Natural killer cell (primary cell): ENCODE measurements at regions not wholly inside any gene's neighbourhood (a gene's known extent, or its start where the extent isn't known, plus 50 kb on each side); places are given as distances from the start of the nearest gene placed in this dataset.

ENCODE experiments used
- ATAC-seq, 3 donors: fragments of 150-1000 bp in 2 of 3; fragments of 200-7000 bp in 1 of 3; cut with Tn5 transposase; 1 replicate in 1 of 3; 2 replicates in 2 of 3; pipeline ENCODE4 v1.10.0; 2021; ENCODE audit warnings: mild to moderate bottlenecking in 2 of 3, moderate library complexity in 2 of 3
- DNase-seq, 2 donors: peaks; one replicate each; pipeline versions ENCODE4 v3.0.0 to v3.0.0-alpha.2; 2013 to 2021; ENCODE audit warnings: mixed read lengths in 1 of 2
- H3K27ac ChIP-seq: one replicate; pipeline ENCODE4 v1.5.1; 2013; ENCODE audit warnings: mild to moderate bottlenecking, low read length
- H3K27me3 ChIP-seq: one replicate; pipeline ENCODE4 v1.6.1; 2013; ENCODE audit warnings: low read length; ENCODE audit not compliant: control insufficient read depth, insufficient read depth
- H3K36me3 ChIP-seq: one replicate; pipeline ENCODE4 v1.6.1; 2013; ENCODE audit warnings: low read length; ENCODE audit not compliant: control insufficient read depth, insufficient read depth
- H3K4me1 ChIP-seq: one replicate; pipeline ENCODE4 v1.6.1; 2013; ENCODE audit warnings: low read length; ENCODE audit not compliant: control insufficient read depth, insufficient read depth
- H3K4me3 ChIP-seq: one replicate; pipeline ENCODE4 v1.5.1; 2013; ENCODE audit warnings: low read length
- H3K9me3 ChIP-seq: one replicate; pipeline ENCODE4 v1.6.1; 2013; ENCODE audit warnings: low read length; ENCODE audit not compliant: control insufficient read depth, insufficient read depth
- H3K27ac Mint-ChIP-seq, 2 donors: one replicate each; pipeline ENCODE4 v1.8.0; 2022; ENCODE audit warnings: mild to moderate bottlenecking in 2 of 2, mixed read lengths in 2 of 2, moderate library complexity in 1 of 2
- H3K27me3 Mint-ChIP-seq, 2 donors: one replicate each; pipeline ENCODE4 v1.8.0; 2022; ENCODE audit warnings: low read depth in 2 of 2, mixed read lengths in 2 of 2
- H3K36me3 Mint-ChIP-seq: one replicate; pipeline ENCODE4 v1.8.0; 2022; ENCODE audit warnings: mixed read lengths
- H3K4me1 Mint-ChIP-seq, 2 donors: one replicate each; pipeline ENCODE4 v1.8.0; 2022; ENCODE audit warnings: mixed read lengths in 2 of 2
- H3K4me3 Mint-ChIP-seq: one replicate; pipeline ENCODE4 v1.8.0; 2022; ENCODE audit warnings: mild to moderate bottlenecking, moderate library complexity, mixed read lengths
- H3K9me3 Mint-ChIP-seq, 2 donors: one replicate each; pipeline ENCODE4 v1.8.0; 2022; ENCODE audit warnings: mixed read lengths in 2 of 2
- WGBS: methylation state at CpG from one replicate; pipeline ENCODE4 v1.1.7; 2013; ENCODE audit warnings: missing lambda C conversion rate; ENCODE audit not compliant: insufficient coverage; 5-methylcytosine and 5-hydroxymethylcytosine counted together
- intact Hi-C: fragments of 100-400 bp; cut with micrococcal nuclease; formaldehyde crosslinking; loops from one replicate; pipeline ENCODE4 v1.14.2; 2022
- TF ChIP-seq, protein P1 (sequence below): fragments of 200-600 bp; IDR thresholded peaks from one replicate; pipeline ENCODE4 v1.8.0; 2022; ENCODE audit warnings: antibody characterized with exemption

DNA sequence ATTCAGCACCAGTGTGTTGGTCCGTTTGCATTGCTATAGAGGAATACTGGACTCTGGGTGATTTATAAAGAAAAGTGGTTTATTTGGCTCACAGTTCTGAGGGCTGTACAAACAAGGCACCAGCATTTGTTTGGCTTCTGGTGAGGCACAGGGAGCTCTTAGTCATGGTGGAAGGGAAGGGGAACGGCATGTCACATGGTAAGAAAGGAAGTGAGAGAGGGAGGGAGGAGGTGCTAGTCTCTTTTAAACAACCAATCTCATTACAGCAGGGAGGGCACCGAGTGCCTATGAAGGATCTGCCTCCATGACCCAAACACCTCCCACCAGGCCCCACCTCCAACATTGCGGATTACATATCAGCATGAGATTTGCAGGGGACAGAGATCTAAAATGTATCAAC, 143.9 kb upstream of the DLX2 start:
- ATAC-seq, result no peak
- Mint-ChIP-seq H3K36me3 (no peaks in the 10 kb centered on the region), H3K4me1 (no peaks in the 10 kb centered on the region), H3K27ac (no peak overlapping the region), H3K9me3 (no peaks in the 10 kb centered on the region), H3K27me3 (peaks cover 5 to 7% of the 10 kb centered on the region in 2 donors), H3K4me3 (no peak overlapping the region)
- no peaks in the 10 kb centered on the region for H3K27me3 ChIP-seq
- intact Hi-C loops, result no loop called here
- DNase-seq, result no peak
- no peak overlapping the region for H3K27ac ChIP-seq
- H3K36me3 ChIP-seq, result no peaks in the 10 kb centered on the region
- no peaks in the 10 kb centered on the region for H3K4me1 ChIP-seq
- WGBS, result 72% methylated on average over 4 of the region's 4 CpGs
- TF ChIP-seq, protein P1, sequence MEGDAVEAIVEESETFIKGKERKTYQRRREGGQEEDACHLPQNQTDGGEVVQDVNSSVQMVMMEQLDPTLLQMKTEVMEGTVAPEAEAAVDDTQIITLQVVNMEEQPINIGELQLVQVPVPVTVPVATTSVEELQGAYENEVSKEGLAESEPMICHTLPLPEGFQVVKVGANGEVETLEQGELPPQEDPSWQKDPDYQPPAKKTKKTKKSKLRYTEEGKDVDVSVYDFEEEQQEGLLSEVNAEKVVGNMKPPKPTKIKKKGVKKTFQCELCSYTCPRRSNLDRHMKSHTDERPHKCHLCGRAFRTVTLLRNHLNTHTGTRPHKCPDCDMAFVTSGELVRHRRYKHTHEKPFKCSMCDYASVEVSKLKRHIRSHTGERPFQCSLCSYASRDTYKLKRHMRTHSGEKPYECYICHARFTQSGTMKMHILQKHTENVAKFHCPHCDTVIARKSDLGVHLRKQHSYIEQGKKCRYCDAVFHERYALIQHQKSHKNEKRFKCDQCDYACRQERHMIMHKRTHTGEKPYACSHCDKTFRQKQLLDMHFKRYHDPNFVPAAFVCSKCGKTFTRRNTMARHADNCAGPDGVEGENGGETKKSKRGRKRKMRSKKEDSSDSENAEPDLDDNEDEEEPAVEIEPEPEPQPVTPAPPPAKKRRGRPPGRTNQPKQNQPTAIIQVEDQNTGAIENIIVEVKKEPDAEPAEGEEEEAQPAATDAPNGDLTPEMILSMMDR, result no peak
- H3K4me3 ChIP-seq, result no peak overlapping the region
- no peaks in the 10 kb centered on the region for H3K9me3 ChIP-seq

DNA sequence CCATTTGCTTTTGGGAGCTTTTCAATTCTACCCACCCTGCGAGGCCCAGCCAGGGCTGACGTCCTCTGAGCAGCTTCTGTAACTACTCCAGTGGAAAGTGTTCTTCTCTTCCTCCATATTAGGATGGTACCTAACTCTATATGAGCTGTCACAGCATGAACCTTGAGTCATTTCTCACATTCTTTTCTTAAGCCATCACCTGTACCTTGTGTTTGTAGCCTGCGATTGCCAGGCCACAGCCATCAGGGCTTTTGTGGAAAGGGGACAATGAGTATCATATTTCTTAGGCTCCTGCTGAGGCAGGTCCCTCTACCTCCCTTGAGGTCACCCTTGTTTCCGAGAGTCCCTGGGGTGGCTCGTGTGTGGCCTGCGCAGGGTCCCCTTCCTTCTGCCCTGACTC, 144.5 kb upstream of the DLX2 start:
- intact Hi-C loops, result no loop called here
- H3K36me3 Mint-ChIP-seq, result no peaks in the 10 kb centered on the region
- WGBS, result 98% methylated on average over 6 of the region's 6 CpGs
- H3K27ac ChIP-seq, result no peak overlapping the region
- no peak for DNase-seq
- TF ChIP-seq, protein P1, result no peak
- no peak overlapping the region for H3K27ac Mint-ChIP-seq
- no peaks in the 10 kb centered on the region for H3K4me1 Mint-ChIP-seq
- no peaks in the 10 kb centered on the region for H3K9me3 Mint-ChIP-seq
- no peaks in the 10 kb centered on the region for H3K4me1 ChIP-seq
- peaks cover 5 to 7% of the 10 kb centered on the region in 2 donors for H3K27me3 Mint-ChIP-seq
- H3K4me3 ChIP-seq, result no peak overlapping the region
- no peaks in the 10 kb centered on the region for H3K36me3 ChIP-seq
- no peak for ATAC-seq
- H3K4me3 Mint-ChIP-seq, result no peak overlapping the region
- no peaks in the 10 kb centered on the region for H3K27me3 ChIP-seq
- H3K9me3 ChIP-seq, result no peaks in the 10 kb centered on the region

DNA sequence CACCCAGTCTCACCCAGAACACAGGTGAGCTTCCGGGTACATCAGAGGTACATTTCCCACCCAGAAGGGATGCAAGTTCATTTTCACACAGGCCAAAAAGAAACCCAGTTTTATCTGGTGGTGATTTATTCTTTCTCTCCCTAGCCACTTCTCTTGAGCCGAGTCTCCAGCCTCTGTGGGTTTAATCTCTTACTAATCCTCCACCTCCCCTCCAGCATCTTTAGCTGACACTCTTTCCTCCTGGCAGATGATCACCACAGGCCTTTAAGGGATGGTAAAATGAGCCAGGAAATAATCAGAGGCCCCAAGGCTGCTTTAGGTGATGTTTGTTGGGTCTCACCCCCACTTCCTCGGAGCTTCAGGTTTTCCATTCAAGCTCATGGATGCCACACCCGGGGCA, 145.7 kb upstream of the DLX2 start:
- Histone ChIP-seq H3K9me3 (no peaks in the 10 kb centered on the region), H3K4me3 (no peak overlapping the region), H3K27me3 (no peaks in the 10 kb centered on the region), H3K4me1 (peaks cover 3% of the 10 kb centered on the region), H3K36me3 (no peaks in the 10 kb centered on the region), H3K27ac (no peak overlapping the region)
- H3K27me3 Mint-ChIP-seq, result peaks cover 5 to 7% of the 10 kb centered on the region in 2 donors
- no peak overlapping the region for H3K27ac Mint-ChIP-seq
- H3K36me3 Mint-ChIP-seq, result no peaks in the 10 kb centered on the region
- TF ChIP-seq, protein P1, result no peak
- 85% methylated on average over 3 of the region's 4 CpGs for WGBS
- DNase-seq (no peak), ATAC-seq (no peak)
- no peak overlapping the region for H3K4me3 Mint-ChIP-seq
- intact Hi-C loops, result no loop called here
- H3K4me1 Mint-ChIP-seq, result peaks cover 5 to 9% of the 10 kb centered on the region in 2 donors
- no peaks in the 10 kb centered on the region for H3K9me3 Mint-ChIP-seq

DNA sequence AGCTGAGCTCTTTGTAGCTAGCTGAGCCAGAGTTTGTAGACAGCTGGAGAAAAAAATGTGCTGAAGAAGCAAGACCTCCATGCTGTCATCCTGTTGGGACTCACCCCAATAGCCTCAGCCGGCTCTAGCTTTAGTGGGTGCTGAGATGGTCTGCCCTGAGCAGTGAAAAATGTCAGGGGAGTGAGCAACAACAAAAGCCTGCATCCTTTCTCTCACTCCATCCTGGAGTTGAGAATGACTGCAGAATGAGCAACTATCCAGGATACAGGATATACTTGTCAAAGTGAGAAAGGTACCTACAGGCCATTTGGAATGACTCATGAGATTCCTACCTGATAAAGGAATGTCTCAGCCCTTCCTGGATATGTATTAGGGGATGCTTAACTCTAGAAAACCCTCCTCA, 146.1 kb upstream of the DLX2 start:
- H3K27ac ChIP-seq, result no peak overlapping the region
- no peak for ATAC-seq
- no peak for DNase-seq
- intact Hi-C loops, result no loop called here
- Mint-ChIP-seq H3K27ac (no peak overlapping the region), H3K27me3 (peaks cover 5 to 7% of the 10 kb centered on the region in 2 donors), H3K4me1 (peaks cover 7 to 11% of the 10 kb centered on the region in 2 donors), H3K4me3 (no peak overlapping the region), H3K9me3 (no peaks in the 10 kb centered on the region), H3K36me3 (no peaks in the 10 kb centered on the region)
- TF ChIP-seq, protein P1, result no peak
- H3K4me3 ChIP-seq, result no peak overlapping the region
- no peaks in the 10 kb centered on the region for H3K27me3 ChIP-seq
- H3K36me3 ChIP-seq, result no peaks in the 10 kb centered on the region
- no CpG with 5 or more reads among the region's 1 CpG for WGBS
- no peaks in the 10 kb centered on the region for H3K9me3 ChIP-seq
- H3K4me1 ChIP-seq, result peaks cover 6% of the 10 kb centered on the region
